ENCODE measurements at regions not wholly inside any gene's neighbourhood (a gene's known extent, or its start where the extent isn't known, plus 50 kb on each side); places are given as distances from the start of the nearest gene placed in this dataset.

GRCh38 chrX:68937581-68937980 lies 108.8 kb downstream of the EFNB1 start:
- Histone ChIP-seq H3K4me2 (ENCODE audit: insufficient read depth, low read length) (no peak overlapping the region), H3K36me3 (ENCODE audit: control insufficient read depth in 2 of 2, extremely low read depth in 1 of 2, insufficient read depth in 2 of 2, low read length in 2 of 2) (no peaks in the 10 kb centered on the region), H3K9me1 (replicated peaks; ENCODE audit: control insufficient read depth, extremely low read depth, insufficient read depth, low read length) (no peaks in the 10 kb centered on the region), H3K27me3 (ENCODE audit: control insufficient read depth in 2 of 2, insufficient read depth in 2 of 2, low read length in 2 of 2) (no peaks in the 10 kb centered on the region), H3K4me1 (ENCODE audit: control insufficient read depth, extremely low read depth, insufficient read depth, low read length) (peaks cover 11% of the 10 kb centered on the region), H3K9me3 (replicated peaks; ENCODE audit: control insufficient read depth, insufficient read depth, low read length) (no peaks in the 10 kb centered on the region), H3K27ac (ENCODE audit: insufficient read depth, low read depth, low read length) (no peak overlapping the region), H3K9ac (replicated peaks; ENCODE audit: extremely low read depth, insufficient read depth, low read length) (no peak overlapping the region), H2AFZ (ENCODE audit: low read depth, low read length) (no peak overlapping the region), H4K20me1 (replicated peaks; ENCODE audit: control insufficient read depth, extremely low read depth, insufficient read depth, low read length) (no peaks in the 10 kb centered on the region), H3K4me3 (replicated peaks in 1 of 3; ENCODE audit: insufficient read depth in 1 of 3, low read depth in 1 of 3, low read length in 3 of 3) (no peak overlapping the region), H3K79me2 (ENCODE audit: control insufficient read depth, insufficient read depth, low read length) (no peaks in the 10 kb centered on the region)
- ChIA-PET CTCF (no interaction called here), POLR2A (no interaction called here)
- dilution Hi-C loops (cut with MboI; ENCODE audit: extremely low pct_ligation_motif_present, low sequenced_read_pairs) (no loop called here), intact Hi-C loops (cut with micrococcal nuclease) (no loop called here)
- TF ChIP-seq JUN (IDR thresholded peaks at IDR 0.05; ENCODE audit: borderline replicate concordance, insufficient read depth, insufficient read length, low read depth) (no peak), POLR2A (IDR thresholded peaks at IDR 0.05; ENCODE audit: low read depth, low read length) (no peak), GATA2 (IDR thresholded peaks at IDR 0.05; ENCODE audit: insufficient read depth, insufficient read length, low read depth, low read length) (no peak), MYC (IDR thresholded peaks at IDR 0.05; ENCODE audit: low read depth, low read length) (no peak), MAX (IDR thresholded peaks at IDR 0.05; ENCODE audit: insufficient read depth, insufficient read length) (no peak), POLR2AphosphoS5 (IDR thresholded peaks at IDR 0.05; ENCODE audit: insufficient read depth, low read depth, low read length) (no peak), FOS (IDR thresholded peaks at IDR 0.05; ENCODE audit: borderline replicate concordance, insufficient read depth, low read length) (no peak), EZH2 (IDR thresholded peaks at IDR 0.05; ENCODE audit: borderline replicate concordance, low read depth, low read length, severe bottlenecking) (no peak)
- TF ChIP-seq, protein P1, sequence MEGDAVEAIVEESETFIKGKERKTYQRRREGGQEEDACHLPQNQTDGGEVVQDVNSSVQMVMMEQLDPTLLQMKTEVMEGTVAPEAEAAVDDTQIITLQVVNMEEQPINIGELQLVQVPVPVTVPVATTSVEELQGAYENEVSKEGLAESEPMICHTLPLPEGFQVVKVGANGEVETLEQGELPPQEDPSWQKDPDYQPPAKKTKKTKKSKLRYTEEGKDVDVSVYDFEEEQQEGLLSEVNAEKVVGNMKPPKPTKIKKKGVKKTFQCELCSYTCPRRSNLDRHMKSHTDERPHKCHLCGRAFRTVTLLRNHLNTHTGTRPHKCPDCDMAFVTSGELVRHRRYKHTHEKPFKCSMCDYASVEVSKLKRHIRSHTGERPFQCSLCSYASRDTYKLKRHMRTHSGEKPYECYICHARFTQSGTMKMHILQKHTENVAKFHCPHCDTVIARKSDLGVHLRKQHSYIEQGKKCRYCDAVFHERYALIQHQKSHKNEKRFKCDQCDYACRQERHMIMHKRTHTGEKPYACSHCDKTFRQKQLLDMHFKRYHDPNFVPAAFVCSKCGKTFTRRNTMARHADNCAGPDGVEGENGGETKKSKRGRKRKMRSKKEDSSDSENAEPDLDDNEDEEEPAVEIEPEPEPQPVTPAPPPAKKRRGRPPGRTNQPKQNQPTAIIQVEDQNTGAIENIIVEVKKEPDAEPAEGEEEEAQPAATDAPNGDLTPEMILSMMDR (IDR thresholded peaks at IDR 0.05; ENCODE audit: extremely low read depth in 1 of 2, insufficient read depth in 1 of 2, low read depth in 1 of 2, low read length in 2 of 2), result no peak
- no TSS peak for BruUV-seq (replicated peaks)
- no peak for FAIRE-seq
- no peak for DNase-seq (ENCODE audit: low read depth, low spot score)

Measured in endothelial cell of umbilical vein (primary cell).